ENCODE measurements at regions not wholly inside any gene's neighbourhood (a gene's known extent, or its start where the extent isn't known, plus 50 kb on each side); places are given as distances from the start of the nearest gene placed in this dataset.

GRCh38 chr6:130693944-130694343 is 133.3 kb upstream of the SMLR1 start:
- ChIA-PET CTCF (no interaction called here), POLR2A (no interaction called here)
- Histone ChIP-seq H3K27ac (ENCODE audit: low read length) (no peak overlapping the region), H3K27me3 (ENCODE audit: control insufficient read depth, insufficient read depth, low read length) (no peaks in the 10 kb centered on the region; the same call in 1 of the 2 replicates), H3K4me3 (ENCODE audit: low read depth in 2 of 2, low read length in 2 of 2) (no peak overlapping the region), H3K4me1 (ENCODE audit: control insufficient read depth, insufficient read depth, low read length) (no peaks in the 10 kb centered on the region; the same call in 1 of the 2 replicates), H3K36me3 (ENCODE audit: control insufficient read depth, insufficient read depth, low read length) (no peaks in the 10 kb centered on the region), H3K9me3 (ENCODE audit: control insufficient read depth, insufficient read depth, low read depth, low read length) (no peaks in the 10 kb centered on the region)
- ATAC-seq (no peak), DNase-seq (ENCODE audit: low read depth, low spot score) (no peak)
- intact Hi-C loops (cut with micrococcal nuclease; ENCODE audit: unreplicated experiment) (no loop called here), in situ Hi-C loops (cut with HindIII; ENCODE audit: low pct_unique_long_range_greater_than_20kb, low sequenced_read_pairs) (no loop called here)
- no peak for TF ChIP-seq TCF7L2 (IDR thresholded peaks at IDR 0.05; ENCODE audit: low read depth, low read length)
- BruUV-seq (replicated peaks) = no TSS peak

- in situ Hi-C loops (cut with HindIII; ENCODE audit: low pct_unique_long_range_greater_than_20kb, low sequenced_read_pairs) (no loop called here), intact Hi-C loops (cut with micrococcal nuclease; ENCODE audit: unreplicated experiment) (no loop called here)
- DNase-seq (ENCODE audit: low read depth, low spot score) (no peak), ATAC-seq (no peak)
- Histone ChIP-seq H3K9me3 (ENCODE audit: control insufficient read depth, insufficient read depth, low read depth, low read length) (no peaks in the 10 kb centered on the region), H3K4me3 (ENCODE audit: low read depth in 2 of 2, low read length in 2 of 2) (no peak overlapping the region), H3K36me3 (ENCODE audit: control insufficient read depth, insufficient read depth, low read length) (no peaks in the 10 kb centered on the region), H3K4me1 (ENCODE audit: control insufficient read depth, insufficient read depth, low read length) (no peaks in the 10 kb centered on the region; the same call in 1 of the 2 replicates), H3K27me3 (ENCODE audit: control insufficient read depth, insufficient read depth, low read length) (no peaks in the 10 kb centered on the region; the same call in 1 of the 2 replicates), H3K27ac (ENCODE audit: low read length) (no peak overlapping the region)
- ChIA-PET CTCF (no interaction called here), POLR2A (no interaction called here)
- BruUV-seq (replicated peaks) = no TSS peak
- TF ChIP-seq, protein P1, sequence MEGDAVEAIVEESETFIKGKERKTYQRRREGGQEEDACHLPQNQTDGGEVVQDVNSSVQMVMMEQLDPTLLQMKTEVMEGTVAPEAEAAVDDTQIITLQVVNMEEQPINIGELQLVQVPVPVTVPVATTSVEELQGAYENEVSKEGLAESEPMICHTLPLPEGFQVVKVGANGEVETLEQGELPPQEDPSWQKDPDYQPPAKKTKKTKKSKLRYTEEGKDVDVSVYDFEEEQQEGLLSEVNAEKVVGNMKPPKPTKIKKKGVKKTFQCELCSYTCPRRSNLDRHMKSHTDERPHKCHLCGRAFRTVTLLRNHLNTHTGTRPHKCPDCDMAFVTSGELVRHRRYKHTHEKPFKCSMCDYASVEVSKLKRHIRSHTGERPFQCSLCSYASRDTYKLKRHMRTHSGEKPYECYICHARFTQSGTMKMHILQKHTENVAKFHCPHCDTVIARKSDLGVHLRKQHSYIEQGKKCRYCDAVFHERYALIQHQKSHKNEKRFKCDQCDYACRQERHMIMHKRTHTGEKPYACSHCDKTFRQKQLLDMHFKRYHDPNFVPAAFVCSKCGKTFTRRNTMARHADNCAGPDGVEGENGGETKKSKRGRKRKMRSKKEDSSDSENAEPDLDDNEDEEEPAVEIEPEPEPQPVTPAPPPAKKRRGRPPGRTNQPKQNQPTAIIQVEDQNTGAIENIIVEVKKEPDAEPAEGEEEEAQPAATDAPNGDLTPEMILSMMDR (IDR thresholded peaks at IDR 0.05) = no peak
- TF ChIP-seq REST (IDR thresholded peaks at IDR 0.05; ENCODE audit: insufficient read depth in 1 of 2, low read depth in 2 of 2, low read length in 1 of 2) (no peak), TCF7L2 (IDR thresholded peaks at IDR 0.05; ENCODE audit: low read depth, low read length) (no peak), SIN3A (IDR thresholded peaks at IDR 0.05; ENCODE audit: borderline replicate concordance, insufficient read depth, low read depth, low read length) (no peak), POLR2AphosphoS5 (IDR thresholded peaks at IDR 0.05; ENCODE audit: low read depth, low read length) (no peak)
Observed at GRCh38 chr6:130694606-130695005, 132.6 kb upstream of the SMLR1 start.

GRCh38 chr6:130696806-130697205 is 130.4 kb upstream of the SMLR1 start:
- intact Hi-C loops (cut with micrococcal nuclease; ENCODE audit: unreplicated experiment) = no loop called here
- DNase-seq (ENCODE audit: low read depth, low spot score) (no peak), ATAC-seq (no peak)
- no peaks in the 10 kb centered on the region for H3K9me3 ChIP-seq (ENCODE audit: control insufficient read depth, insufficient read depth, low read depth, low read length)
- no peak overlapping the region for H3K27ac ChIP-seq (ENCODE audit: low read length)
- CTCF ChIA-PET = no interaction called here
- TF ChIP-seq REST (IDR thresholded peaks at IDR 0.05; ENCODE audit: insufficient read depth in 1 of 2, low read depth in 2 of 2, low read length in 1 of 2) (no peak), POLR2AphosphoS5 (IDR thresholded peaks at IDR 0.05; ENCODE audit: low read depth, low read length) (no peak), SIN3A (IDR thresholded peaks at IDR 0.05; ENCODE audit: borderline replicate concordance, insufficient read depth, low read depth, low read length) (no peak), TCF7L2 (IDR thresholded peaks at IDR 0.05; ENCODE audit: low read depth, low read length) (no peak)
- TF ChIP-seq, protein P1 (IDR thresholded peaks at IDR 0.05) = no peak
- H3K4me1 ChIP-seq (ENCODE audit: control insufficient read depth, insufficient read depth, low read length) = no peaks in the 10 kb centered on the region; the same call in 1 of the 2 replicates
- no peak overlapping the region for H3K4me3 ChIP-seq (ENCODE audit: low read depth in 2 of 2, low read length in 2 of 2)
- in situ Hi-C loops (cut with HindIII; ENCODE audit: low pct_unique_long_range_greater_than_20kb, low sequenced_read_pairs) = no loop called here
- no peaks in the 10 kb centered on the region for H3K36me3 ChIP-seq (ENCODE audit: control insufficient read depth, insufficient read depth, low read length)
- POLR2A ChIA-PET = no interaction called here
- BruUV-seq (replicated peaks) = no TSS peak
- no peaks in the 10 kb centered on the region; the same call in 1 of the 2 replicates for H3K27me3 ChIP-seq (ENCODE audit: control insufficient read depth, insufficient read depth, low read length)
